HUDEP-2 (cell line): ENCODE measurements at regions not wholly inside any gene's neighbourhood (a gene's known extent, or its start where the extent isn't known, plus 50 kb on each side); places are given as distances from the start of the nearest gene placed in this dataset.
"Not testable (repeated sequence)": the region's sequence is repeated elsewhere in the genome, so short reads cannot be mapped to it uniquely, and the experiment has no call there.

Experiments used
- DNase-seq, 76 experiments: peaks; one replicate each; lab custom pipeline; 2025; ENCODE audit not compliant: unreplicated experiment in 76 of 76; lab: John Stamatoyannopoulos, UW

- DNase-seq = no peak
These were observed 578.7 kb upstream of the NRP1 start for GRCh38 chr10:33913194-33913593.

DNA sequence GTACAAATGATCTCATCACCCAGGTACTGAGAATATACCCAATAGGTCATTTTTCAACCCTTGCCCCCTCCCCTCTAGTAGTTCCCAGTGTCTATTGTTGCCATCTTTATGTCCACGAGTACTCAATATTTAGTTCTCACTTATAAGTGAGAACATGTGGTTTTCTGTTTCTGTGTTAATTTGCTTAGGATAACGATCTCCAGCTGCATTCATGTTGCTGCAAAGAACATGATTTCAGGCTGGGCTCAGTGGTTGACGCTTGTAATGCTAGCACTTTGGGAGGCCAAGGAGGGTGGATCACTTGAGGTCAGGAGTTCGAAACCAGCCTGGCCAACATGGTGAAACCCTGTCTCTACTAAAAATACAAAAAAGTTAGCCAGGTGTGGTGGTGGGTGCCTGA lies 575.0 kb upstream of the NRP1 start:
- DNase-seq = not testable (repeated sequence)

DNA sequence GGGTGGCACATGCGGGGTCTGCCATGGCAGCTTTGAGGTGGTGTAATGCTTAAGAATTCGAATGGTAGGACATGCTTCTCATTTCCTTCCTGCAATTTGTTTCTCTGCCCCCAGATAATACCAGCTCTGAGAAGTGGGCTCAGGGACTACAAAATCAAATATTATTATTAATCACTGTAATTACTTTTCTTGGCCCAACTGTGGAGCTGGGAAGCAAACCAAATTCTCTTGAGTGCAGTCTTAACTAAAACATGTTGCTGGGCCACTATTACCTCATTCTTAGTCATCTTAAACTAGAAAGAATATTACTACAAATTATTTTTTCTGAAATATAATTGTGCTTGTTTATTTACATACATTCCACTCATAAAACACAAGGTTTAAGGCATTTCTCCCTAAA lies 566.7 kb upstream of the NRP1 start:
- DNase-seq = no peak

DNA sequence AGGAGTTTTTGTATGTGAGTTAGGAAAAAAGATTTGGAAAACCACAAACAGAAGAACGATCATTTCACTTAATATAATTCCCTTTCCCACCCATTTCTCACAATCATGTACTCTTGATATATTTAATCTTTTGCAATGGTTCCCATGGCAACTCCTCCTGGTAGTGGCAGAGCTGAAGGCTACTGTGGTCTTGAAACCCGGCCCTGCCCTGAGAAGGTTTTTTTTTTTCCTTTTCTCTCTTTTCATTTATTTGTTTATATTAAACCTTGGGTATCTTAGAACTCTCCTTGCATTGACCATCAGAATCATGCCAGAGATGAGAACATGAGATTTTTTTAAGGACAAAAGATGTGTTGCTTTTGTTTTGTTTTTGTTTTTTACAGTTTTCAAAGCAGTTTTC lies 566.1 kb upstream of the NRP1 start:
- no peak for DNase-seq

GRCh38 chr10:33899578-33900531 lies 565.4 kb upstream of the NRP1 start:
- no peak for DNase-seq

DNA sequence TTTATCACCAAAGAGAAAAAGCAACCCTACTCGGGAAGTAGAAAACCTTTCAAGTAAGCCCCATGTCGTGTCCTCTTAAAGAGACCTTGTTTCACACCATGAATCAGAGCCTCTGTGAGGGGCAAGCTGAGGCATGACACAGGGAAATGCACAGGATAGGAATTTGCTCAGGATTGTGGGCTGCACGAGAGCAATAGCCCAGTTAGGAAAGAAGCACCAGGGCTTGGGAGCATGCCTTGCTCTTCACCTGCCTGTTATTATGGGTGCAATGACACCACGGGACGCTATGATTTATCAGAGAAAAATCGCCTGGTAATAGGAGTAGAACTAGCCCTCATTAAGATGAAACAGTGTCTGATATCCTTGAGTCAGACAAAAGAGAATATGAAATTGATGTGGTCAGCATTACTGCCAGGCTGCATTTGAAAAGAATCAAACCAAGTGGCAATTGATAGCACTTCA lies 562.9 kb upstream of the NRP1 start:
- DNase-seq = no peak

- DNase-seq = no peak
These were observed 559.0 kb upstream of the NRP1 start for GRCh38 chr10:33893506-33893905.

DNA sequence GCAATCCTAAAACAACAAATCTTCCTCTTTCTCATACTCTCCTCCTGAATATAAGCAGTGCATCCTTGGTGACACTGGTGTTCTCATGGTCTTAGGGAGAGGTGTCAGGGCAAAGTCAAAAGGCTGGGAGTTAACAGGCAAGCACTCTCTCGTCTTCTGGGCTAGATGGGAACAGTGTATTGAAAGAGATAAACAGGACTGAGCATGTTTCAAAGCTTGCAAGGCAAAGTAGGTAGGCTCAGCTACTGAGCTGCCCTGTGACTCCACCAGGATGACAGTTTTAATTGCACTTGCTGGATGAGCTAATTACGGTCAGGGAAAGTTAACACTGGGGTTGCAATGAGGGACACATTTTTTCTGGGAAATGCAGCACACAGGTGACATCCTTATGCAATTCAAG lies 554.9 kb upstream of the NRP1 start:
- no peak for DNase-seq

DNA sequence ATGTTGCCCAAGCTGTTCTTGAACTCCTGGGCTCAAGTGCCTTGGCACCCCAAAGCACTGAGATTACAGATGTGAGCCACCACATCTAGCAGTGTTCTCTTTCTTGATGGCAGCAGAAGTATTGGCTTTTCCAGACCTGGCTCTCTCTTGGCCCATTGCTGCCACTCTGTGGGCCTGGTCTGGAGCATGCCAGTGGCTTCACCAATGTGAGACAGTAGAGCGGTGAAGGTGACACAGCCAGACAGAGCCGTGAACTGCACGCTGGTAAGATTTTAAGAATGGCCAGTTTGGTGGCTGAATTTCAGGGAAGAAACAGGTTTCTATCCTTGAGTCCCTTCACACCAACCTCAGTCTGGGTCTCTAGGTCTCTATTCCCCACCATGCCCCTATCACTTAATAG lies 552.7 kb upstream of the NRP1 start:
- no peak for DNase-seq

DNA sequence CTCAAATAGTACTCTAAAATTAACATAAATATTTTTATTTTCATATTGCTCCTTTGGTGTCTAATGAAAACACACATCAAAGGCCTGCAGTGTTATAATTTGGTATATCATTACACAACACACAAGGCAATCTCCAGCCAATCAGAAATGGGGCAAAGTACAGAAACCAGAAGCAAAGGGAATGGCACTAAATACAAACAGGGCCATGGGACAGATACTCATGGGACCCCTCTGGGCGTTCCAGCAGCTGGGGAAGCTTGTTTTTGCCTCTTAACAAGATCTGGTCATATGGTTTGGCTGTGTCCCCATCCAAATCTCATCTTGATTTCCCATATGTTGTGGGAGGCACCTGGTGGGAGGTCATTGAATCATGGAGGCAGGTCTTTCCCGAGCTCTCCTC lies 551.8 kb upstream of the NRP1 start:
- no peak for DNase-seq

GRCh38 chr10:33884604-33885003 lies 550.1 kb upstream of the NRP1 start:
- no peak for DNase-seq

- DNase-seq = no peak
These were observed 549.4 kb upstream of the NRP1 start for GRCh38 chr10:33883881-33884280.

- DNase-seq = no peak
These were observed 548.5 kb upstream of the NRP1 start for GRCh38 chr10:33882996-33883395.

- no peak for DNase-seq
These were observed 545.8 kb upstream of the NRP1 start for GRCh38 chr10:33880291-33880690.

DNA sequence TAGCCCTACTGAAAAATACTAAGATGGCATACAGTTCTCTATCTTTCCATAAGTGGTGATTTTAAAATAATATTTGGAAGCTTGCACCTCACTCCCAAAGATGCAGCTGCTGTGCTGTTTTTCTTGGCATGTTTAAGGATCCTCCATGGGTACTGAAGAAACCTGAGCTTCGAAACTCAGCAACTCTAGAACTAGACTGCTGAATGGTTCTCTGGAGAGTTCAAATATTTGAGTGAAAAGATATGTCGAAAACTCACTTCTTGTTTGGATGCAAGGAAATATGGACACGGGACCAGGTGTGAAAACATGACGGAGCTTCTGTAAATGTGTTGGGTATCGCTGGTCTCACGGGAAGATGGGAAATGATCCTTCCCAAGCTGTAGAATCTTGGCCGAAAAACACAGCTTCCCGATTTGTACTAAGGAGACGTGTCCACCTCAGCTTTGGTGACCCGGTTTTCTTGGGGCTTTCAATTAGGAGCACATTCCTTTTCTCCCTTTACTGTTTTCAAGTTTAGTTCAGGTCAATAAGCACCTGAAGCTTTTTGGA lies 543.8 kb upstream of the NRP1 start:
- no peak for DNase-seq

DNA sequence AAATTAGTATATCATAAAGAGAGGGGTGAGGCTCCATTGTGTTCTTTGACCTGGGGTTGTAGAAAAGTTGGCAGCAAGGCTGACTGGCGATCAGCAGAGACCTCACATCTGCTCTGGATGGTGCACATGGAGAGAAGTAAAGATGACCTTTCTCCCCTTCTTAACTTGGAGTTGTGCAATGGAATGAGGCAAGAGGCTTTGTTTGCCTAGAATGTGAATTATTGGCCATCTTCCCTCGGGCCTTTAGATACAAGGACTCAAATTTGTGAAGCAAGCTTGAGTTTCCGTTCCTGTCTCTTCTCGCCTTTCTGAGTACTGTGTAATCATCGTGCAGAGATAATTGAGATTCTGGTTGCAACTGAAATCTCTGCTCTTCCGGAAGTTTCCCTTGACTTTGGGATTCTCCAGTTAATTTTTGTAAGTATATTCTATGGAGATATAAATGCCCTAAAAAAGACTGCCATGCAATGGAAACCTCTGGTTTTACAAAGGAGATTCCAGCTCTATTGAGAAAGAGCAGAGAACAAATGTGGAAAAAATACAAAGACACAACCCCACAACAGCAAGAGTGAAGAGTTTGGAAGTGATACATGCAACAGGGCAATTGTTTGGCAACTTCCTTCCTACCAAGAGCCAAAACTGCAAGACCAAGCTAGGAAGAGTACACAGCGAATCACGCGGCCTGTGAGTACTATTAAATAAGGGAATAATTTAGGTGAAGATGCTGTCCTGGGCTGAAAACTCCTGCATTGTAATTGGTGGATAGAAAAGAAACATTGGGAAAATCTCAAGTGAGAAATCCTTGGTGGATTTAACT lies 542.3 kb upstream of the NRP1 start:
- DNase-seq = no peak

- no peak for DNase-seq
These were observed 541.6 kb upstream of the NRP1 start for GRCh38 chr10:33875924-33876583.

DNA sequence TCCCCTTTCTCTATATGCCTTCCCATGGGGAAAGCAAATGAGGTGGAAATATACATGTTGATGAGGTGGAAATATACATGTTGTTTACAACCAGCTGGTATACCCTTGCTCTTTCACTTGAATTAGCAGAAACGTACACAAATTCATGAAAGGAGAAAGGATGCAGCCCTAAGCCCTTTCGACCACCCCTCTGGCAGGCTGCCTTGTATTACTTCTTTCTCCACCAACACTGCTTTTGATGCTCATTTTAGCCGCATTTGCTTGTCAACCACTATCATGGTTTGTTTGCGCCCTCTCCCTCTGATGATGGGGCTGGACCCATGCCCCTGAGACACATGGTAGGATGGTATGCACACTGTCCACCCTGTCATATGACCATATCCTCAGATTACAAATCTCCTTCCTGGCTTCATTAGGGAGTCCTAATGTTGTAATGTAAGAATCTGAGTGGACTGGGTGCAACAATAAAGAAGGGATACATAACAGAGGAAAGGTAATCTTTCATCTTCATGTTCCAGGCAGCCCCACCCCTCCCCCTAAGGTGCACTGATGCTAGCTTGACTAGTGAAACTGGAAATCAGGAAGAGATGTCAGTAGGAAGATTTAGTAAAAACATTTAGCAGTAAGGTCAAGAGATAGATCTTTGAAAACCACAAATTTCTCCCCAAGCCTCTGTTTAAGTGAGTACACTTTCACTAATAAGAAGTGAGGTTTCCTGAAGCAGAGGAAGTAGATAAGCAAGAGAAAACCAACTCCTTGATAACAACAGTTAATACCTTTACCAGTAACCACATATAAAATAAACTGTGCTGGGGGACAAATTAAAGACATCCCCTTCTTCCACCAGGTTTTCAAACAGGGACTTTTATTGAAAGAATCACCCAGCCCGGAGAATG lies 536.8 kb upstream of the NRP1 start:
- DNase-seq = no peak

GRCh38 chr10:33869481-33869880 lies 535.0 kb upstream of the NRP1 start:
- no peak for DNase-seq

GRCh38 chr10:33869028-33869427 lies 534.6 kb upstream of the NRP1 start:
- no peak for DNase-seq
